ENCODE measurements at regions not wholly inside any gene's neighbourhood (a gene's known extent, or its start where the extent isn't known, plus 50 kb on each side); places are given as distances from the start of the nearest gene placed in this dataset.

GRCh38 chr7:155201325-155202087 lies 96.2 kb upstream of the INSIG1 start:
- Mint-ChIP-seq H3K27me3 (no peaks in the 10 kb centered on the region), H3K9me3 (peaks cover 4% of the 10 kb centered on the region), H3K4me1 (peaks cover 41% of the 10 kb centered on the region), H3K27ac (peak overlapping the region; percentile 67), H3K4me3 (no peak overlapping the region), H3K36me3 (ENCODE audit: low read depth) (peaks cover 3% of the 10 kb centered on the region)
- intact Hi-C loops (cut with micrococcal nuclease) = loop anchor here (10.0 kb wide), 1 partner anchor 1413 kb away; no protein-coding TSS in a partner anchor
- DNase-seq = peak; percentile 52

- Mint-ChIP-seq H3K27me3 (no peaks in the 10 kb centered on the region), H3K36me3 (ENCODE audit: low read depth) (peaks cover 6% of the 10 kb centered on the region), H3K9me3 (peaks cover 5% of the 10 kb centered on the region), H3K4me1 (peaks cover 45% of the 10 kb centered on the region), H3K27ac (peak overlapping the region; percentile 79), H3K4me3 (no peak overlapping the region)
- intact Hi-C loops (cut with micrococcal nuclease) = loop anchor here (10.0 kb wide), 1 partner anchor 1413 kb away; no protein-coding TSS in a partner anchor
- no peak for DNase-seq
These were observed 95.4 kb upstream of the INSIG1 start for GRCh38 chr7:155202106-155202871.

GRCh38 chr7:155203059-155203881 lies 94.4 kb upstream of the INSIG1 start:
- Mint-ChIP-seq H3K4me1 (peaks cover 48% of the 10 kb centered on the region), H3K27me3 (no peaks in the 10 kb centered on the region), H3K36me3 (ENCODE audit: low read depth) (peaks cover 12% of the 10 kb centered on the region), H3K27ac (peak overlapping the region; percentile 57), H3K4me3 (no peak overlapping the region), H3K9me3 (peaks cover 14% of the 10 kb centered on the region)
- intact Hi-C loops (cut with micrococcal nuclease) = loop anchor here (10.0 kb wide), 1 partner anchor 1412 kb away; no protein-coding TSS in a partner anchor
- DNase-seq = no peak

- H3K4me1 Mint-ChIP-seq = peaks cover 44% of the 10 kb centered on the region
- no peaks in the 10 kb centered on the region for H3K27me3 Mint-ChIP-seq
- intact Hi-C loops (cut with micrococcal nuclease) = loop anchor here (2.0 to 10.0 kb wide), 2 partner anchors 201 to 1411 kb away; partner anchors contain the start of gene PAXIP1
- H3K4me3 Mint-ChIP-seq = no peak overlapping the region
- H3K27ac Mint-ChIP-seq = peak overlapping the region; percentile 57
- peaks cover 14% of the 10 kb centered on the region for H3K9me3 Mint-ChIP-seq
- DNase-seq = no peak
- peaks cover 12% of the 10 kb centered on the region for H3K36me3 Mint-ChIP-seq (ENCODE audit: low read depth)
These were observed 93.6 kb upstream of the INSIG1 start for GRCh38 chr7:155203882-155204691.

- H3K36me3 Mint-ChIP-seq (ENCODE audit: low read depth) = peaks cover 12% of the 10 kb centered on the region
- intact Hi-C loops (cut with micrococcal nuclease) = loop anchor here (1.0 to 10.0 kb wide), 7 partner anchors 92 to 1688 kb away; partner anchors contain the start of genes INSIG1, LMBR1, PAXIP1 and RBM33
- H3K9me3 Mint-ChIP-seq = peaks cover 14% of the 10 kb centered on the region
- no peak for DNase-seq
- H3K4me3 Mint-ChIP-seq = peak overlapping the region; percentile 85
- no peaks in the 10 kb centered on the region for H3K27me3 Mint-ChIP-seq
- H3K27ac Mint-ChIP-seq = peak overlapping the region; percentile 96
- H3K4me1 Mint-ChIP-seq = peaks cover 38% of the 10 kb centered on the region
These were observed 92.8 kb upstream of the INSIG1 start for GRCh38 chr7:155204744-155205367.

DNA sequence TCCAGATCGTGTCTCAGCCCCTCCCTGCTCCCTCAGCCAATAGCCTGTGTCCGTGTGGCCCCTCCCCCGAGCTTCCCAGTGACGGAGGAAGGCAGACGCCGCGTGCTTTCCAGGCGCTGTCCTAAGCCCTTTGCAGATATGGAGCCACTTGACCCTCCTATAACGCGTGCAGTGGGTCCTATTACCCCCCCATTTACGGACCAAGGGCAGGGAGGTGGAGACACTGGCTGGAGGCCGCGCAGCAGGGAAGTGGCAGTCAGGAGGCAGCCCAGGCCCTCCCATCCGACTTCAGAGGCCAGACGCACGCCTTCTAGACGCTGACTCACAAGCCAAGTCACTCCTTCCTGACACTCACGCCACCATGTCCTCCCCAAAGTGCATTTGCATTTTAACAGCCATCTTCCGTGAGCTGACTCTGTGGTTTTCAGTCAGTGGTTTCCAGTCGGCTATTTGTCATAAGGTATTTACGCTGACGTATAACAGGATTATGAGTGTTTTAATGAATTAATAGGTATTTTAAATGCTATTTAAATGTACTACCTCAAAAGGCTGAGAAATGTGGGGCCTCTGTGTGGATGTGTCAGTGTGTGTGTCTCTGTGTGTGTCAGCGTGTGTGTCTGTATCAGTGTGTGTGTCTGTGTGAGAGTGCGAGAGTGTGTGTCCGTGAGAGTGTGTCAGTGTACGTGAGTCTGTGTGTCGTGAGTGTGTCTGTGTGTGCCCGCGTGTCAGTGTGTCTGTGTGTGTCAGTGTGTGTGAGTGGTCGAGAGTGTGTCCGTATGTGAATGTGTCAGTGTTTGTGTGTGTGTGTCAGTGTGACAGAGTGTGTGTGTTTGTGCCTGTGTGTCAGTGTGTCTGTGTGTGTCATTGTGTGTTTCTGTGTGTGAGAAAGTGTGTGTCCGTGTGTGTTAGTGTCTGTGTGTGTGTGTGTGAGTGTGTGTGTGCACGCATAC lies 92.0 kb upstream of the INSIG1 start:
- Mint-ChIP-seq H3K9me3 (peaks cover 10% of the 10 kb centered on the region), H3K36me3 (ENCODE audit: low read depth) (peaks cover 12% of the 10 kb centered on the region), H3K4me3 (peak overlapping the region; percentile 85), H3K4me1 (peaks cover 34% of the 10 kb centered on the region), H3K27ac (peak overlapping the region; percentile 96), H3K27me3 (no peaks in the 10 kb centered on the region)
- peak; percentile 96 for DNase-seq
- intact Hi-C loops (cut with micrococcal nuclease) = loop anchor here (1.0 to 10.0 kb wide), 8 partner anchors 92 to 1688 kb away; partner anchors contain the start of genes INSIG1, LMBR1, PAXIP1 and RBM33

- Mint-ChIP-seq H3K27ac (peak overlapping the region; percentile 96), H3K36me3 (ENCODE audit: low read depth) (peaks cover 12% of the 10 kb centered on the region), H3K9me3 (peaks cover 10% of the 10 kb centered on the region), H3K4me1 (peaks cover 34% of the 10 kb centered on the region), H3K27me3 (no peaks in the 10 kb centered on the region), H3K4me3 (peak overlapping the region; percentile 85)
- intact Hi-C loops (cut with micrococcal nuclease) = loop anchor here (2.0 to 10.0 kb wide), 3 partner anchors 138 to 1408 kb away; no protein-coding TSS in a partner anchor
- peak; percentile 87 for DNase-seq
These were observed 91.2 kb upstream of the INSIG1 start for GRCh38 chr7:155206318-155207020.

DNA sequence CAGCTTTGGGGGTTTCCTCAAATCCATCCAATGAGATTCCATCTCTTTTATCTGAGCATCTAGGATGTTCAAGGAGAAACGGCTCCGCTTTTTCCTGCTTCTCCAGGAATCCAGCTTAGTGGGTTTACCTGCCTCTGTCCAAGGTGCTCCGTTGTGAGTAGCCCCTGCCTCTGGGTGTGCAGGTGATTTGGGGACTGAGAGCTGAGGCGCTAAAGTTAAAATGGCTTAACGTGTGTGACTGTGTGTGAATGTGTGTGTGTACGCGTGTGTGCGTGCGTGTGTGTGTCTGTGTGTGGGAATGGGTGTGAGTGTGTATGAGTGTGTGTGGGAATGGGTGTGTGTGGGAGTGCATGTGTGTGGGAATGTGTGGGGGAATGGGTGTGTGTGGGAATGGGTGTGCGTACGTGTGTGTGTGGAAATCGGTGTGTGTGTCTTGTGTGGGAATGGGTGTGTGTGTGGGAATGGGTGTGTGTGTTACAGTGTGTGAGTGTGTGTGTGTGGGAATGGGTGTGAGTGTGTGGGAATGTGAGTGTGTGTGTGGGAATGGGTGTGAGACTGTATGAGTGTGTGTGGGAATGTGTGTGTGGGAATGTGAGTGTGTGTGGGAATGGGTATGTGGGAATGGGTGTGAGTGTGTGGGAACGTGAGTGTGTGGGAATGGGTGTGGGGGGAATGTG lies 90.2 kb upstream of the INSIG1 start:
- Mint-ChIP-seq H3K27me3 (no peaks in the 10 kb centered on the region), H3K36me3 (ENCODE audit: low read depth) (peaks cover 12% of the 10 kb centered on the region), H3K4me1 (peaks cover 31% of the 10 kb centered on the region), H3K9me3 (peaks cover 10% of the 10 kb centered on the region), H3K4me3 (no peak overlapping the region), H3K27ac (peak overlapping the region; percentile 96)
- no peak for DNase-seq
- intact Hi-C loops (cut with micrococcal nuclease) = loop anchor here (2.0 to 10.0 kb wide), 3 partner anchors 137 to 1407 kb away; no protein-coding TSS in a partner anchor

GRCh38 chr7:155208681-155209477 lies 88.8 kb upstream of the INSIG1 start:
- Mint-ChIP-seq H3K9me3 (peaks cover 10% of the 10 kb centered on the region), H3K4me1 (peaks cover 37% of the 10 kb centered on the region), H3K27me3 (no peaks in the 10 kb centered on the region), H3K27ac (peak overlapping the region; percentile 74), H3K4me3 (no peak overlapping the region), H3K36me3 (ENCODE audit: low read depth) (peaks cover 12% of the 10 kb centered on the region)
- intact Hi-C loops (cut with micrococcal nuclease) = loop anchor here (5.0 to 10.0 kb wide), 2 partner anchors 553 to 1406 kb away; no protein-coding TSS in a partner anchor
- DNase-seq = no peak
